Heart left ventricle (tissue), 13 donors: ENCODE measurements at regions not wholly inside any gene's neighbourhood (a gene's known extent, or its start where the extent isn't known, plus 50 kb on each side); places are given as distances from the start of the nearest gene placed in this dataset.
A peak's percentile ranks its signal among the peaks of the same experiment; 100 is the strongest.

Source experiments
- CTCF ChIP-seq, 12 donors: fragments of 200-600 bp; sonication (generic) in 4 of 12; IDR thresholded peaks; one replicate each; pipeline versions ENCODE4 v1.5.0 to v1.8.0; 2018 to 2022; ENCODE audit warnings: antibody characterized with exemption in 12 of 12, mild to moderate bottlenecking in 5 of 12
- POLR2A ChIP-seq, 2 donors: fragments of 450-650 bp; IDR thresholded peaks; one replicate each; pipeline ENCODE4 v1.6.1; 2017; ENCODE audit warnings: antibody characterized with exemption in 2 of 2, mild to moderate bottlenecking in 2 of 2, moderate library complexity in 2 of 2
- donor health status: ischemic (EF 13 %, LVEDD 7.1; RV severe dilation, severe dysfunction).
- donor health status: DM: no; HTN: yes; CAD: no.
- donor health status: DM: no; HTN: no; CAD: no.
- donor health status: ischemic (EF 25% LVEDD 6.9; RV normal size, moderate dysfunction).
- donor health status: ischemic (EF 25% LVEDD 5.7; RV mildly dilated, moderate dysfunction).
- donor health status: ischemic (EF 35%, LVEDD 5.7; RV mildly dilated, moderate dysfunction).
- donor health status: nonischemic (EF 11% LVEDD 7.7; RV severe dilation, severe dysfunction).
- donor health status: DM: yes; HTN: yes; CAD: no.
- donor health status: PGD.
- donor health status: ischemic (EF 29% LVEDD 5.4; RV normal size, mild dysfunction).
- donor health status: nonischemic (EF 23%, LVEDD 6.1; RV moderate dilation, normal function).

GRCh38 chr6:30411515-30412207 lies 66.7 kb downstream of the RPP21 start:
- TF ChIP-seq CTCF (IDR thresholded peaks at IDR 0.05) (peak; percentile 45 to 85 (median 68)), POLR2A (IDR thresholded peaks at IDR 0.05) (no peak)
